Hematopoietic multipotent progenitor cell treated with erythropoietin and hydrocortisone succinate and interleukin-3 and kit ligand, for 4 days (in vitro differentiated cells): ENCODE measurements at regions not wholly inside any gene's neighbourhood (a gene's known extent, or its start where the extent isn't known, plus 50 kb on each side); places are given as distances from the start of the nearest gene placed in this dataset.
A peak's percentile ranks its signal among the peaks of the same experiment; 100 is the strongest.

Experiments used
- DNase-seq: peaks from one replicate; pipeline ENCODE4 v3.0.0-alpha.2; 2015

- no peak for DNase-seq
Observed at GRCh38 chr9:130782886-130783530, 52.0 kb upstream of the ABL1 start.

GRCh38 chr9:130785053-130785452 lies 50.0 kb upstream of the ABL1 start:
- DNase-seq: peak; percentile 62
